ENCODE measurements at regions not wholly inside any gene's neighbourhood (a gene's known extent, or its start where the extent isn't known, plus 50 kb on each side); places are given as distances from the start of the nearest gene placed in this dataset.

GRCh38 chr4:152155070-152155469 lies 380.8 kb downstream of the FBXW7 start:
- H3K27ac ChIP-seq, result no peak overlapping the region
- TF ChIP-seq CTCF (IDR thresholded peaks at IDR 0.05), result no peak
- no peak for TF ChIP-seq ZFX (IDR thresholded peaks at IDR 0.05; ENCODE audit: borderline replicate concordance)

GRCh38 chr4:152154433-152154832 lies 381.5 kb downstream of the FBXW7 start:
- no peak overlapping the region for H3K27ac ChIP-seq
- no peak for TF ChIP-seq CTCF (IDR thresholded peaks at IDR 0.05)
- no peak for TF ChIP-seq ZFX (IDR thresholded peaks at IDR 0.05; ENCODE audit: borderline replicate concordance)

GRCh38 chr4:152153476-152154270 lies 382.2 kb downstream of the FBXW7 start:
- no peak for TF ChIP-seq CTCF (IDR thresholded peaks at IDR 0.05)
- no peak for TF ChIP-seq ZFX (IDR thresholded peaks at IDR 0.05; ENCODE audit: borderline replicate concordance)
- H3K27ac ChIP-seq, result no peak overlapping the region

- TF ChIP-seq ZFX (IDR thresholded peaks at IDR 0.05; ENCODE audit: borderline replicate concordance), result no peak
- TF ChIP-seq CTCF (IDR thresholded peaks at IDR 0.05), result no peak
- H3K27ac ChIP-seq, result no peak overlapping the region
Observed at GRCh38 chr4:152150214-152150613, 385.7 kb downstream of the FBXW7 start.

GRCh38 chr4:152149745-152150144 lies 386.1 kb downstream of the FBXW7 start:
- H3K27ac ChIP-seq, result no peak overlapping the region
- TF ChIP-seq CTCF (IDR thresholded peaks at IDR 0.05) (no peak), ZFX (IDR thresholded peaks at IDR 0.05; ENCODE audit: borderline replicate concordance) (no peak)

- TF ChIP-seq CTCF (IDR thresholded peaks at IDR 0.05) (no peak), ZFX (IDR thresholded peaks at IDR 0.05; ENCODE audit: borderline replicate concordance) (no peak)
- no peak overlapping the region for H3K27ac ChIP-seq
Observed at GRCh38 chr4:152148057-152148456, 387.2 kb upstream of the GATB start.

- no peak overlapping the region for H3K27ac ChIP-seq
- TF ChIP-seq CTCF (IDR thresholded peaks at IDR 0.05), result no peak
- TF ChIP-seq ZFX (IDR thresholded peaks at IDR 0.05; ENCODE audit: borderline replicate concordance), result no peak
Observed at GRCh38 chr4:152146244-152146643, 385.4 kb upstream of the GATB start.

All from 22Rv1 (cell line).